GM15510 (cell line): ENCODE measurements at regions not wholly inside any gene's neighbourhood (a gene's known extent, or its start where the extent isn't known, plus 50 kb on each side); places are given as distances from the start of the nearest gene placed in this dataset.

Experiments used
- POLR2A ChIP-seq: IDR thresholded peaks from 3 replicates; pipeline ENCODE4 v1.6.1; 2011; ENCODE audit warnings: borderline replicate concordance; ENCODE audit not compliant: insufficient read length; ENCODE audit errors: extremely low read depth

DNA sequence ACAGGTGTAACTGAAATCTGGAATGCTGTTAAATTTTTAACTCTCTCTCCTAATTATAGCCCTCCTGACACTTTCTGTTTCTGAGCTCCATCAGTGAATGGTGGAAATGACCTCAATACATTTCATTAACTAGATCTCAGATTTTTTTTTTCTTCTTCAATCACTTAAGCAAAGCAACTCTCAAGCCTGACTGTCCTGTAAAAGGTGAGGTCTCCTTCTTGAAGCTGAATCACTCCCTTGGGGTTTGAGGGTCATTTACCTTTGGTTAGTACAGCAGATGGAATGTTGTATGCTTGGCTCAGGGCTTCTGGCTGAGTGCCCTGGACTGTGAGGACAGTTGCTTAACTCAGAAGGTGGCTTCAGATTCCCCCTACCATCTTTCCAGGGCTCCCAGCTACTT is 518.7 kb downstream of the PTPRC start:
- TF ChIP-seq POLR2A: no peak

DNA sequence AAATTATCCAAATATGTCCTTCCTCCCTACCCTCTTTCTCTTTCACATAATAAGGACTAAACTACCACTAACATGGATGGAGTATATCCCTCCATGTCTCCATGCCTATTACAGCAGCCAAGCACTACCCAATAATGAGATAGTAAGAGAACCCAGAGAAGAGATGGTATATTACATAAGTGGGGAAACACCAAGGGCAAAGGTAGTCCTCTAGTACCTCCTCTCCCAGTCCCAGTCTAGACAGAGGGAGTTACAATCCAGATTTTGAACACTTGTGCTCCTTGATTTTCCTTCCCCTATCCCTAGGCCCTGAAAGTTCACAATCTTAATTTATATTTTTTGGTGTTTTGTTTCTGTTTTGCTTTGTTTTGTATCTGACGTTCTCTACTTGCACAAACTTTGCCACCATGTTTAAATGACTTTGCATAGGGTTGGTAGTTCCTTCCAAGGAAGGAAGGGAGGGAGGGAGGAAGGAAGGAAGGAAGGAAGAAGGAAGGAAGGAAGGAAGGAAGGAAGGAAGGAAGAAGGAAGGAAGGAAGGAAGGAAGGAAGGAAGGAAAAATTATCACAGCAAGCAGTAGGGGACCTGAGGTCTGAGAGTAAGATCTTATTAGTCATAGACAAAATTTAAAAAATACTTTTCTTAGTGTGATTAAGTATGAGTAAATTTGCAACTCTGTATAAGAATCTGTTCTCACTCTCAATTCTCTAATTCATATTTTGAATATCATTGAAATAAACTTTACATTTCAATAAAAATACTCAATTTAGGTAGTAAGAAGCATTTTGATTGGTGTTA is 521.9 kb downstream of the PTPRC start:
- no peak for TF ChIP-seq POLR2A

GRCh38 chr1:199161319-199161680 is 522.5 kb downstream of the PTPRC start:
- no peak for TF ChIP-seq POLR2A

GRCh38 chr1:199161766-199162303 is 523.0 kb downstream of the PTPRC start:
- TF ChIP-seq POLR2A: no peak

GRCh38 chr1:199163267-199163666 is 524.4 kb downstream of the PTPRC start:
- no peak for TF ChIP-seq POLR2A

DNA sequence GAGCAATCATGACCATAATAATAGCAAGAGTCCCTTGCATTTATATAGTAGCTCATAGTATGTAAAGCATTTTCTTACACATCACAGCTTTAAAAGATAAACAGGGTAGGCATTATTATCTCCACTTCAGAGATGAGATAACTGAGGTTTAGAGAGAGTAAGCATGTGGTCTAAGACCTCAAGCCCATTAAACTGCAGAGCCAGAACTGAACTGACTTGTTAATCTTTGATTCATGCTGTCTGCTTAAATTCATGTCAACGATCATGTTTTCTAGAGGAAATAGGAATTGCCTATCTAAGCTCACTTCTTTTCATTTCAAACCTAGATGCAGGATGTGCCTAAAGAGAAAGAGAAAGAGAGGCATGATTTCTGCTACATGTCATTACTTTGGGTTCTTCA is 524.8 kb downstream of the PTPRC start:
- no peak for TF ChIP-seq POLR2A

DNA sequence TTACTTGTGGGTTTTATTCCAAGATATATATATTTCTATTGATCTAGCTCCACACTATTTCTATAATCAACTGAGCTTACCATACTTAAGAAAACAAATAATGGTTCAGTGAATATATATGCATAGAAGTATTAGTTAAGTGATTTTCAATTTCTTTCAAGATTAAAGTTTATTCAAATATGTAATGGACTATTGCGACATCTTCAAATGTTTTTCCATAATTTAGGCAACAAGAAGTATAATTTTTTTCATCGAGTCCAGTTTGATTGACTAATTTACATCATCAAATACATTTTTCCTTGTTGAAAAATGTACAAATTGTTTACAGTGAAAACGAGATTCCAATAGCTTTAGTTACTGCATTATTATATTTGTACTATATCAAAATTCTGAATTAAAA is 528.6 kb downstream of the PTPRC start:
- no peak for TF ChIP-seq POLR2A

DNA sequence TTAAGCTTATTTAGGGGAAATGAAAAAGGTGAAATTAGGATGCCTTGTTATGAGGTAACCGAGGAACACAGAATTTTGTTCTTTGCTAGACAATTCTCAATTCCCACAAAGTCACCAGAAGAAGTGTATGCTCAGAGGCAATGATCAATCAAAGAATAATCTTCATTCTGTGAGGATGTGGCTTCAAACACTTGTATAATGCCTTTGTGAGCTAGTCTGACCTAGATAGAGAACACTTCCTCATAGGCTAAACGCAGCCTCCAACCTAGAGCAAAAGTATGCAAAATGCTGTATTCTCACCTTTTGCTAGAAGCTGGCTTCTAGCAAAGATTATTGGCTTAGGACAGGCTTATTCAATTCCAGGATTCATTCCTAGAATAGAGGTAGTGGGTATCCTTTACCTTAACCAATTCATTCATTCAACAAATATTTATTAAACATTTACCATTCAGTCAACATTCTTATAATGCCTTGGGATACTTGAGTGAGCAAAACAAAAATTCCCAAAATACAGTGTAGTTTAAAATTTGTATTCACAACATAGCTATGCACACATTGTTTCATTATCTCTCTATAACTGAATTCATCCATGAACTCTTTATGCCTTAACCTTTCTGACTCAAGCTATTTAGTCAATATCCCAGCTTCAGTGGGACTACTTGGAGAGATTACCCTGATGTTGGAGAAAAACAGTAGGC is 530.2 kb downstream of the PTPRC start:
- no peak for TF ChIP-seq POLR2A

DNA sequence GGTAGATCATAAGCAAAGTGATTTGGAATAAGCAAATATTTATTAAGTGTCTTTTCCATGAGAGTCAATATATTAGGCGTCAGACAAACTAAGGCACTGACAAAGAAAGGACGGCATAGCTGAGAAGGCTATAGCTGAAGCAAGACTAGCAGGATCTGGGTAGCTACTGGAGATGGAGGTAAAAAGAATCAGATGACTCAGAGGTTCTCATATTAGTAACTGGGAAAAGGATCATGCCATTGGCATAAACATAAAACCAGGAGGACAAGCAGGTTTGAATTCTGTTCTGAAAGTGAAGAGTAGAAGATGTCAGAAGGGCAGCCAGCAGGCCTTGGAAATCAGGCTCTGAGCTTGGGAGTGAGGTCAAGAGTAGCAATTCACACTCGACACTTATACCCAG is 531.9 kb downstream of the PTPRC start:
- no peak for TF ChIP-seq POLR2A

DNA sequence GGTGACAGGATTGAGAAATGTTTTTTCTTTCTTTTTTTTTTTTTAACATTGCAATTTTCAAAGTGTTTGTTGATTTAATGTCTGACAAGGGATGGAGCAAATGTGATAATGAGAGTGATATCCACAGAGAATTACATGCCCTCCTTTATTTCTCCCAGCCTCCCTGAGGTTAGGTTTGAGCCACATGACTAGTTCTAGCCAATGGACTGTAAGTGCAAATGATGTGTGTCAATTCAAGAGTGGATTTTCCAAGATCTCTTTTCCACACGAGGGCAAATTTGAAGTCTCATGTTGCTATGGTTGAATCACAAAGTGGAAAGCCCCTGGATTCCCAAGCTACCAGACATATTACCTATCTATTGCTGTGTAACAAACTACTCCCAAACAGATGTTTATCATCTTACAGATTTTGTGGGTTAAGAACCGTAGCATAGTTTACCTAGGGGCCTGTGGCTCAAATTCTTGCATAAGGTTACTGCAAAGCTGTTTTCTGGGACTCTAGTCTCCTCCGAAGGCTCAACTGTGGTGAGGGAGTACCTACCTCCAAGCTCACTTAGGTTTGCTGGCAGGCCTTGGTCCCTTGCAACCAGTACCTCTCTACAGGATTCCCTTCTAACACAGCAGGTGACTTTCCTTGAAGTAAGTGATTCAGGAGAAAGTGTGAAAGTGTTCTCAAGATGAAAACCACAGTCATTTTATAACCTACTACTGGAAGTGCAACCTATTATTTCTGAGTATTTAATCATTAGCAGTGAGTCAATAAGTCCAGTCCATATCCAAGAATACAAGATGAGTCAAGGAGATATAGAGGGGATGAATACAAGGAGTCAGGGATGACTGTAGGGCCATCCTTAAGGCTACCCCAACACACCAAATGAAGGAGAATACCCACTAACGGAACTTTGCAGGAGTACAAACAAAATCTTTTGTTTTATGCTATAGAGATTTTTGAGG is 533.6 kb downstream of the PTPRC start:
- no peak for TF ChIP-seq POLR2A

DNA sequence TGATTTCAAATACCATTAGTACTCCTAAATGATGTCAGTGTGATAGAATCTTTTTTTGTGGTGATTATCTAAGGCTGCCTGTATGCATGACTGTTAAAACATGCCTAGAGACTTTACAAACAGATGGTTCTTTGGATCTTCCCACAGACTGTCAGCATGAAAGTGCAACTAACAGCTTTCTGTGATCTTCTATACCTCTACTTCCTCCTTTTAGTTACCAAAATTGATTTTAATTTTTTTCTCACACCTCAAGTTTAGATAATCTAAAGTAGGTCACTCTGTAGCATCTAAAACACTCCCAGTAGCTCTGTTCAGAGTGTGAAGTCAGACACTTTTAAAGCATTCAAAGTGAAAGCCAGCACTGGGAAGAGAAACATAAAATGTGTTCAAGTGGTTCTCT is 534.5 kb downstream of the PTPRC start:
- no peak for TF ChIP-seq POLR2A

- TF ChIP-seq POLR2A: no peak
These were observed 535.5 kb downstream of the PTPRC start for GRCh38 chr1:199174336-199174735.

- no peak for TF ChIP-seq POLR2A
These were observed 537.9 kb downstream of the PTPRC start for GRCh38 chr1:199176713-199177112.

DNA sequence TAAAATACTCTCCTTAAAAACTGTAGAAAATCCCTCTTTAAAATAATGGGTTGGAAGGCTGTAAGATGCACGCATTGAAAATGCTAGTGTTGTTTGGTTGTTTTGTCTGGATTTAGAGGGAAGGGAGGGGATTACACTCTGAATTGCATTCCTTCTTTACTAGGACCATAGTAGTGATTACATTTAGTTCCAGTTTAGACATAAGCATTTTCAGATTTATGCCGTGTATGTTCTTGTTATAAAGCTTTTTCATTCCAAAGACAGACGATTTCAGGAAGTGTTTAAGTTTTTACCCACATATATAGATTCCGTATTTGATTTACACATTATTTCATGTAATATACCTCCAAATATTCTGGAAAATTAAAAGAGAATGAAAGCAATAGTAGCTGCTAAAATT is 538.4 kb downstream of the PTPRC start:
- no peak for TF ChIP-seq POLR2A

- no peak for TF ChIP-seq POLR2A
These were observed 539.8 kb downstream of the PTPRC start for GRCh38 chr1:199178646-199179045.

DNA sequence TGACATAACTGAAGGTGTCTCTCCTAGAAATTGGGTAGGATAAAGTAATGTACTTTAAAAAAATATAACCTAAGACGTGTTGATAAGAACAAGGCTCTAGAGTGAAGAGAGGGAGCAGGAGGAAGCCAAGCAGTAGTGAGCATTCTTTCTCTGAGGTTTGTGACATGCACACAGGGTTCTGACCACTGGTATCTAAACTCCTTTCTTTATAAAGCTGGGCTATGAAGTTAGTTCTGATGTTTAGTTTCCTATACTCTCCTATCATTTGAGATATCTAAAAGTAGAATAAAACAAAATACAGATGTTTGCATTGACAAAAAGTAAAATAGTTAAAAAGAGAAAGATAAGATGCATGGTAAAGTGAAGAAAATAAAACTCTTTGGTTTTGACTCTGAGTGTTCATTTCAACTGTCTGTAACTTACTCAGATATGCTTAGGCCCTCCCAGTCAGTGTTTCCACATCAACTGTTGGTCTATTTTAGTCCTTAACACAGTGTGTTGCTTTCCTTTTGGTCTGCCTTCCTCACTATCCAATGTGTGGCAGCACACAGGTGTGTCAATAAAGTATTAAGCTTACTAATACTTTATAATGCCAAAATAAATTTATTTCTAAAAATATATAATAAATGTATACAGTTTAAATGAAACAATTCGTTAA is 543.5 kb downstream of the PTPRC start:
- no peak for TF ChIP-seq POLR2A
